Muscle layer of colon (tissue), 2 donors: ENCODE measurements at regions not wholly inside any gene's neighbourhood (a gene's known extent, or its start where the extent isn't known, plus 50 kb on each side); places are given as distances from the start of the nearest gene placed in this dataset.
"Not testable (repeated sequence)": the region's sequence is repeated elsewhere in the genome, so short reads cannot be mapped to it uniquely, and the experiment has no call there.

ENCODE experiments used
- H3K27ac ChIP-seq: one replicate; pipeline ENCODE4 v1.7.0; 2013; ENCODE audit warnings: low read depth, mild to moderate bottlenecking, low read length, moderate library complexity
- H3K27me3 ChIP-seq, 2 donors: one replicate each; pipeline ENCODE4 v1.7.0; 2013; ENCODE audit warnings: low read length in 2 of 2, mild to moderate bottlenecking in 2 of 2; ENCODE audit not compliant: insufficient read depth in 2 of 2, control insufficient read depth in 1 of 2
- H3K36me3 ChIP-seq: one replicate; pipeline ENCODE4 v1.7.0; 2013; ENCODE audit warnings: mild to moderate bottlenecking, low read length; ENCODE audit not compliant: insufficient read depth
- H3K4me1 ChIP-seq: one replicate; pipeline ENCODE4 v1.7.0; 2013; ENCODE audit warnings: mild to moderate bottlenecking, low read length; ENCODE audit not compliant: insufficient read depth
- H3K4me3 ChIP-seq, 2 donors: one replicate each; pipeline ENCODE4 v1.7.0; 2013; ENCODE audit warnings: low read length in 2 of 2, low read depth in 1 of 2, mild to moderate bottlenecking in 1 of 2, moderate library complexity in 1 of 2
- H3K9ac ChIP-seq: one replicate; pipeline ENCODE4 v1.7.0; 2013; ENCODE audit warnings: low read length
- H3K9me3 ChIP-seq: one replicate; pipeline ENCODE4 v1.7.0; 2013; ENCODE audit warnings: mild to moderate bottlenecking, low read length
- donor health status: abdominal sarcoma.
- donor health status: Adenocarcinoma of cecum.

DNA sequence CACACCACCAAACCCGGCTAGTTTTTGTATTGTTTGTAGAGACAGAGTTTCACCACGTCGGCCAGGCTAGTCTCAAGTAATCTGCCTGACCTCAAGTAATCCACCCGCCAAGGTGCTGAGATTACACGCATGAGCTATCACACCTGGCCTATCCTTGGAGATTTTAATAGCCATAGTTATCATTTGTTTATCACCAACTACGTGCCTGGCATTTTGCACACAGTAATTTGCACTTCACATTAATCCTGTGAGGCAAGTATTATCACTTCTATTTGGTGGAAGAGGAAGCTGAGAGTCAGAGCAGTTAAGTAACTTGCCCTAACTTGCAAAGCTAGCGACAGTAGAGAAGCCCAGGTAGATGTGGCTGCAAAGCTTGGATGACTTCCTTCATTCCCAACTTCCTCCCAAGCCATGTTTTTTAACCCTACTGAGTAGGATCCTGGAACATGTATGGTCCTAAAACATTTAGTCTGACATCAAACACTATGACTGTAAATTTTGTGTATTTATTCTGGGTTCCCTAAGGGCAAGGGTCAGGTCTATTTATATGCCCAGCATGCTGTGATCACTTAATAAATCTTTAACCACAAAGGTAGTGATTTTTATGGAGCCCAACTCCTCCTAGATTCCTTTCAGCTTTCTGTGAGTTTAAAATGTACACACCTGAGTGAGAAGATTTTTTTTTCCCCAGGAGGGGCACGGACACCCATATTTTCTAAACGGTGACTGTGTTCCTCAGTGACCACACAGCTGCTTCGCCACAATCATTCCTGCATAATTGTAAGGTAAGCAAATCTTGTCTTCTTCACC is 100.2 kb upstream of the RAI14 start:
- Histone ChIP-seq H3K27ac (no peak overlapping the region), H3K4me3 (no peak overlapping the region), H3K9ac (no peak overlapping the region), H3K4me1 (peaks cover 15% of the 10 kb centered on the region), H3K36me3 (no peaks in the 10 kb centered on the region), H3K9me3 (no peaks in the 10 kb centered on the region), H3K27me3 (no peaks in the 10 kb centered on the region)

DNA sequence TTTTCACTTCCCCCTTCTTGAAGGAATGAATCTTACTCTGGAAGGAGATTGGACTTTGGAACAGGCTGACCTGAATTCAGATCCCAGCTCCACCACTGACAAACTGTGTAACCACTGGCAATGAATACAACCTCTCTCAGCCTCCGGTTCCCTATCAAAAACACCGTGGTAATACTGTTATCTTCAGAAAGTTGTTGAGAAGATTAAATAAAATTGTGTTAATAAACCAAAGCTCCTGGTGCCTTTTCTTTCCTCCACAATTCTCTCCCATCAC is 99.7 kb upstream of the RAI14 start:
- Histone ChIP-seq H3K9me3 (no peaks in the 10 kb centered on the region), H3K4me1 (peaks cover 15% of the 10 kb centered on the region), H3K27me3 (no peaks in the 10 kb centered on the region), H3K27ac (no peak overlapping the region), H3K4me3 (no peak overlapping the region), H3K36me3 (no peaks in the 10 kb centered on the region), H3K9ac (no peak overlapping the region)

DNA sequence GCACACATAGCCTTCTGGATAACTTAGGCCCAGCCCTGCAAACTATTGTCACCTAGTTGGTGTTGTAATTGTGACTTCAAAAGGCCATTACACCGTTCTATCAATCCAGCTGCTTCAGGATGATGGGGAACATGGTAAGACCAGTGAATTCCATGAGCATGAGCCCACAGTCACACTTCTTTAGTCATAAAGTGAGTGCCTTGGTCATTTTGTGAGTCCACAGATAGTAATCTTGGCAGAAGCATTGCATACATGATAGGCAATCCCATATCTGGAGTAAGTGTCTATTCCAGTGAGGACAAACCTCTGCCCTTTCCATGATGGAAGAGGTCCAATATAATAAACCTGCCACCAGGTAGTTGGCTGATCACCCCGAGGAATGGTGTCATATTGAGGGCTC is 94.5 kb upstream of the RAI14 start:
- not testable (repeated sequence) for H3K27me3 ChIP-seq, H3K9me3 ChIP-seq, H3K4me3 ChIP-seq, H3K9ac ChIP-seq, H3K27ac ChIP-seq, H3K4me1 ChIP-seq, H3K36me3 ChIP-seq

DNA sequence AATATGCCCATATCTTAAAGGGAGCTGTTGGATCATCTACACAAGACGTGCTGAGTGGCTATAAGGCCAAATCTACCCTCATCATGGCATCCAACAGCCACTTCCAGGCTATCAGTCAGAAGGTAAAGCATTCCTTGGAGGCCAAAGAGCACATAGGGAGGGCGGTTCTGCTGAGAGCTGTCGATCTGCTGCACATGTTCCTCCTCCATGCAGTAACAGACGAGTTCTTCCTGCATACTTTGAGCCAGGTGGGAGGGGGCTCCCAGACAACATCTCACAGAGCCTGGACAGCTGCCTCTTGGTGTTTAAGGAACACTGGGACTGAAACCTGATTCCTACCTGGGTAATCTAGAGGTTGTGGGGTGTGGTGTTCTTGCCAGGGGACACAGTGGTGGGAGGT is 93.3 kb upstream of the RAI14 start:
- Histone ChIP-seq H3K4me1 (no peaks in the 10 kb centered on the region), H3K4me3 (no peak overlapping the region), H3K27me3 (no peaks in the 10 kb centered on the region), H3K9ac (no peak overlapping the region), H3K27ac (no peak overlapping the region), H3K9me3 (no peaks in the 10 kb centered on the region), H3K36me3 (no peaks in the 10 kb centered on the region)

DNA sequence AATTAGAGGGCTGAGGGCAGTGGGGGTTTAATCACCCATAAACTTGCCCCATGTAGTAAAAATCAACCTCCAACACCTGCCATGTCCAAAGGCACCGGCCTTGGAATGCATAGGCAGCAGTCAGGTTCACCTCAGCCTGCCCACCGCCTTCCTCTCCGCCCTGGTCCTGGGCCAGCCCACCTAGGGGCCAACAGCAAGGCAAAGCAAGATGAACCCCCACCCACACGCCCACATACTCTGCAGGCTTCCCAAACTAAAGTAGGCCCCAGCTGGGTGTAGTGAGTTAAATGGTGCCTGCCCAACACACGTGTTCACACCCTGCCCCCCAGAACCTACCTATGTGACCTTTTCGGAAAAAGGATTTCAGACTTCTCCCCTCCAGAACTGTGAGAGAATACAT is 92.9 kb upstream of the RAI14 start:
- H3K4me3 ChIP-seq: no peak overlapping the region
- no peaks in the 10 kb centered on the region for H3K9me3 ChIP-seq
- H3K4me1 ChIP-seq: no peaks in the 10 kb centered on the region
- H3K9ac ChIP-seq: no peak overlapping the region
- H3K27me3 ChIP-seq: no peaks in the 10 kb centered on the region
- no peak overlapping the region for H3K27ac ChIP-seq
- H3K36me3 ChIP-seq: no peaks in the 10 kb centered on the region

DNA sequence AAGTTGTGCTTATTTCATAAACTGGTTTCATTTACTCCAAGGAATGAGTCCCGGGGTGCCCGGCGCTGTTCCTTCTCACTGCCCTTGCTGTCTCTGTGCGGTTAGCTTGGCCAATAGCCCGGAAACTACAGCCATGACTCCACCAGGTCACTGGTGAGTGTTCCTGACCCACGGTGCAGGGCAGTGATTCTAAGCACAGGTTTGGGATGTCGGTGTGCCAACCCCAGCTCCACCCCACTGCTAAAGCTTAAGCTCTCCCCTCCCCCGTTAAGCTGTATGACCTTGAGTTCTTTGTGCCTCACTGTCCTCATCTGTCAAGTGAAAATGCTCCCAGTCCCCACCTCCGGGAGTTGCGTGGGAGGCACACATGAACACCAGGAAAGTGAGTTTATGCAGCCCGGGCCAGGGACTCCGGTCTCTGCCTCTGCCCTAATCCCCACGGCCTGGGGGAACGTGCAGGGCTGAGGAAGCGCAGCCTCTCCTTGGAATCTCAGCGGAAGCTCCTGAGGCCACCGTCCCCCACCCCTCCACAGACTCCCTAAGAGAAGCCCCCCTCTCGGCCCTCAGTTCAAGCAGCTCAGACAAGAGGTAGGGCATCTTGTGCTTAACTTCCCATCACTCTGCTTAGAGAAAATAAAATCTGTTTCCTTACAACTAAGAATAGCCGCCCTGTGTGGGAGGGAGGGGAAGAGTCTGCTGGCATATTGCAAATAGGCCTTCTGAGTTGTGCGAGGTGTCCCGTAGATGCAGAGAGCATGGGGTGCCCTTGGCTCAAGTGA is 92.0 kb upstream of the RAI14 start:
- Histone ChIP-seq H3K27me3 (no peaks in the 10 kb centered on the region), H3K36me3 (no peaks in the 10 kb centered on the region), H3K4me1 (no peaks in the 10 kb centered on the region), H3K27ac (no peak overlapping the region), H3K4me3 (no peak overlapping the region), H3K9me3 (peaks cover 1% of the 10 kb centered on the region), H3K9ac (no peak overlapping the region)

DNA sequence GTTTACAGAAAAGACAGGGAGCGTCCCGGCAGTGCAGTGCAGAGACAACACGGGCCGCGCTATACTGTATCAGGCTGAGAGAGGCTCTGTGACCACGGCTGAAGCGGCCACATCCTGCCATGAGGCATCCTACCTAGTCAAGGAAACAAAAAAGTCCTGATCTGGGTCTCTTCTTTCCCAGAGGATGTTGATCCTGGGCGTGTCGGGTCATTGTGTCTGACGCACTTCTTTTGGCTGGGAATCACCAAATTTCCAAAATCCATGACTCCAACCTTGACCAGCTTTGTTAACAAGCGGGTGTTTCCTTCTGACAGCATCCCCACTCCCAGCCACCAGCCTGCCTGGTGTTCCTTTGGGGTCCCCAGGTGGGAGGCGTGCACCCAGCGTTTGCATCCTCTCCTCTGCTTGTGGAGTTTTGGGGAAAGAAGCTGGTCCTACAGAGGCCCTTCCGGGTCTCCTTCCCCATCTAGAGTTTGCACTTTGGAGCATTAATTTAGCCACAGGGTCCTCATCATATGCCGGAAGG is 91.4 kb upstream of the RAI14 start:
- no peak overlapping the region for H3K27ac ChIP-seq
- H3K27me3 ChIP-seq: no peaks in the 10 kb centered on the region
- H3K36me3 ChIP-seq: no peaks in the 10 kb centered on the region
- H3K9me3 ChIP-seq: peaks cover 4% of the 10 kb centered on the region
- H3K4me1 ChIP-seq: no peaks in the 10 kb centered on the region
- no peak overlapping the region for H3K4me3 ChIP-seq
- H3K9ac ChIP-seq: no peak overlapping the region

DNA sequence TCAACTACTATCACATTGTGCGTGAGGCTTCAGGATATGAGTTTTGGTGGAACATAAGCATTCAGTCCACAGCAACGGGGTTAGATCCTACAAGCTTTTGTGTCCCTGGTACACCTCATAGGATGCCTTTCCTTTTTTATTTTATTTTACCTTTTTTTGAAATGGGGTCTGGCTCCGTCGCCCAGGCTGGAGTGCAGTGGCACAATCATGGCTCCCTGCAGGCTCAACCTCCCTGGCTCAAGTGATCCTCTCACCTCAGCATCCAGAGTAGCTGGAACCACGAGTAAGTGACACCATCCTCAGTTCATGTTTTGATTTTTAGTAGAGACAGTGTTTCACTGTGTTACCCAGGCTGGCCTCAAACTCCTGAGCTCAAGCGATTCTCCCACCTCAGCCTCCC is 86.0 kb upstream of the RAI14 start:
- H3K4me1 ChIP-seq: peaks cover 4% of the 10 kb centered on the region
- H3K4me3 ChIP-seq: no peak overlapping the region
- peaks cover 4% of the 10 kb centered on the region for H3K9me3 ChIP-seq
- no peaks in the 10 kb centered on the region for H3K36me3 ChIP-seq
- H3K9ac ChIP-seq: no peak overlapping the region
- H3K27me3 ChIP-seq: no peaks in the 10 kb centered on the region
- H3K27ac ChIP-seq: no peak overlapping the region

DNA sequence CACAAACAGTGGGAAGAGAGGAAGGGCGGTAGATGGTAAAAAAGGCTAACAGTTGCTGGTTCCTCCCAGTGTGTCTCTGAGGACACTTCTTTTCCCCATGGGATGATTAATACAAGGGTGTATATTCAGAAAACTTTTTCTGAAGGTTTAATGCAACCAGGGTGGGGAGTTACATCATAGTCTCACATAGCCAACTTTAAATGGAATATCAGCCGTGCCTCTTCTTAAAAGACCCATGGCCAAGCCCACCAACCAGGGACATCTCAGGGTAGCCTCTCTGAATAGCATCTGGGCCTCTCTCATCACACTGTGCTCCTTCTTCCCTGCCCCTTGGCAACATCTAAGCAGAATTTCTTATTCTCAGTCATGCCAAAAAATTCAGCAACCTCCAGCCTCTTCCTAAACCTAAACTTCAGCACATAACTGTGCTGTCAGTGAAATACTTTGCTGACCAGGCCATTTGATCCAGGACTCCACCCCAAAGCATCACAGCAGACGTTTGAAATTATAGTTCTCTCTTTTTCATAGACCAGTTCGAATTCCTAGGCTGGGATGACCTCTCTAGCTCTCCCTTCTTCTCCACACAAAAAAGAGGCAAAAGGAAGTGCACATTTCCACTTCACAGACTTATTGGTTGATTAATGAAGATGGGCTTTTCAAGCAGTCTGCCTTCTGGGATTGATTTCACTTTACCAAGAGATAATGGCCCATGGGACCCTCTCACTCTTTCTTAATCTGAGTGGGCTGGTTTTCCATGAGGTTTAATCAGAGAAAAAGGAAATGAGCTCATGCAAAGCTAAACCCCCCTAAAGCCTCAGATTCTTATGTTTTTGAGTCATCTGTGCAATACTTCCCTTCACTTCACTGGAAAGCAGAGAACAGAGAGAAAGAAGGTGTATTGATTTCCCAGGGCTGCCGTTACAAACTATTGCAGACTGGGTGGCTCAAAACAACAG is 85.1 kb upstream of the RAI14 start:
- Histone ChIP-seq H3K9ac (no peak overlapping the region), H3K9me3 (peaks cover 4% of the 10 kb centered on the region), H3K4me3 (no peak overlapping the region), H3K36me3 (no peaks in the 10 kb centered on the region), H3K4me1 (peaks cover 4% of the 10 kb centered on the region), H3K27ac (no peak overlapping the region), H3K27me3 (no peaks in the 10 kb centered on the region)

DNA sequence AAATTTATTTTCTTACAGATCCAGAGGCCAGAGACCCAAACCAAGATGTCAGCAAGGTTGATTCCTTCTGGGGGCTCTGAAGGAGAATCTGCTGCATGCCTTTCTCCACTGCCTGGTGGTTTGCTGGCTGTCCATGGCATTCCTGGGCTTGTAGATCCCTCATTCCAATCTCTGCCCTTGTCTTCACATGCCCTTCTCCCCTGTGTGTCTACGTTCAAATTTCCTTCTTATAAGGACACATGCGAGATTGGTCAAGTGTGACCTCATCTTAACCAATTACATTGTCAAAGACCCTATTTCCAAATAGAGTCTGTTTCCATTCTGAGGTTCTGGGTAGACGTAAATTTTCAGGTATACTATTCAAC is 84.5 kb upstream of the RAI14 start:
- Histone ChIP-seq H3K4me1 (peaks cover 4% of the 10 kb centered on the region), H3K9ac (no peak overlapping the region), H3K27ac (no peak overlapping the region), H3K9me3 (peaks cover 4% of the 10 kb centered on the region), H3K4me3 (no peak overlapping the region), H3K27me3 (no peaks in the 10 kb centered on the region), H3K36me3 (no peaks in the 10 kb centered on the region)

DNA sequence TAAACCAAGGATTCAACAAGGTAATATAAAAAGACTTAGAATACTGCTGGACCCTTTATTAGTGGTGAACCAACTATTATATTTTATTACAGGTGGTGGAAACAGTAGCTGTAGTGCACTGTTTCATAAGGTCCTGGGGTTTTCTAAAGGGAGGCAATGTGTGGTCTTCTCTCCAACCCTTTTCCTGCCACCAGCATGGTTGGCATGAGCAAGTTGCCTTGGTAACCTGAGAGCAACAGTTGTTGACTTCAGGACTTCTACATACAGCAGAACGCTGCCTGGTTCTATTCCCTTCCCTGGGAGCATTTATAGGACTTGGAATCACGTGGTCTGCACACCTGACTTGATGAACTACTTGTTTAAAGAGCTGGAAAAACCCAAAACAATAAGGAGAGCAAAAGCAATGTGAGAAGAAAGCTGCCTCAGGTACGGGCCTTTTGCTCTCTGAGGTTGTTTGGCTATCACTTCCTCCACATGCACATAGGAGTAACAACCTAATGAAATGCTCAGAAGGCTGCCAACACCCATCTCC is 81.1 kb upstream of the RAI14 start:
- H3K27me3 ChIP-seq: no peaks in the 10 kb centered on the region
- no peak overlapping the region for H3K4me3 ChIP-seq
- H3K36me3 ChIP-seq: no peaks in the 10 kb centered on the region
- no peaks in the 10 kb centered on the region for H3K9me3 ChIP-seq
- H3K27ac ChIP-seq: no peak overlapping the region
- no peak overlapping the region for H3K9ac ChIP-seq
- peaks cover 13% of the 10 kb centered on the region for H3K4me1 ChIP-seq
